IPS DF 6.9 (cell line): ENCODE measurements at regions not wholly inside any gene's neighbourhood (a gene's known extent, or its start where the extent isn't known, plus 50 kb on each side); places are given as distances from the start of the nearest gene placed in this dataset.

Source experiments
- DNase-seq: peaks from one replicate; pipeline ENCODE4 v3.0.0-alpha.2; 2013; ENCODE audit warnings: low read depth, low spot score
- H3K27ac ChIP-seq: one replicate; pipeline ENCODE4 v1.5.1; 2013; ENCODE audit warnings: low read length, control low read depth
- H3K27me3 ChIP-seq: 2 replicates; pipeline ENCODE4 v1.6.1; 2013; ENCODE audit warnings: mild to moderate bottlenecking, low read length; ENCODE audit not compliant: control insufficient read depth, insufficient read depth
- H3K36me3 ChIP-seq: 2 replicates; pipeline ENCODE4 v1.6.1; 2013; ENCODE audit warnings: low read length; ENCODE audit not compliant: control insufficient read depth, insufficient read depth
- H3K4me1 ChIP-seq: 2 replicates; pipeline ENCODE4 v1.6.1; 2013; ENCODE audit warnings: low read length; ENCODE audit not compliant: control insufficient read depth, insufficient read depth
- H3K4me3 ChIP-seq: 2 replicates; pipeline ENCODE4 v1.5.1; 2013; ENCODE audit warnings: mild to moderate bottlenecking, low read length
- H3K9me3 ChIP-seq: 2 replicates; pipeline ENCODE4 v1.6.1; 2013; ENCODE audit warnings: low read length, inconsistent platforms; ENCODE audit not compliant: control insufficient read depth, insufficient read depth
- WGBS: extraction: QIAGEN DNeasy Blood & Tissue Kit; methylation state at CpG from one replicate; pipeline ENCODE4 v1.1.7; 2013; ENCODE audit warnings: mixed read lengths, missing lambda C conversion rate; ENCODE audit not compliant: insufficient read length, insufficient coverage; 5-methylcytosine and 5-hydroxymethylcytosine counted together

DNA sequence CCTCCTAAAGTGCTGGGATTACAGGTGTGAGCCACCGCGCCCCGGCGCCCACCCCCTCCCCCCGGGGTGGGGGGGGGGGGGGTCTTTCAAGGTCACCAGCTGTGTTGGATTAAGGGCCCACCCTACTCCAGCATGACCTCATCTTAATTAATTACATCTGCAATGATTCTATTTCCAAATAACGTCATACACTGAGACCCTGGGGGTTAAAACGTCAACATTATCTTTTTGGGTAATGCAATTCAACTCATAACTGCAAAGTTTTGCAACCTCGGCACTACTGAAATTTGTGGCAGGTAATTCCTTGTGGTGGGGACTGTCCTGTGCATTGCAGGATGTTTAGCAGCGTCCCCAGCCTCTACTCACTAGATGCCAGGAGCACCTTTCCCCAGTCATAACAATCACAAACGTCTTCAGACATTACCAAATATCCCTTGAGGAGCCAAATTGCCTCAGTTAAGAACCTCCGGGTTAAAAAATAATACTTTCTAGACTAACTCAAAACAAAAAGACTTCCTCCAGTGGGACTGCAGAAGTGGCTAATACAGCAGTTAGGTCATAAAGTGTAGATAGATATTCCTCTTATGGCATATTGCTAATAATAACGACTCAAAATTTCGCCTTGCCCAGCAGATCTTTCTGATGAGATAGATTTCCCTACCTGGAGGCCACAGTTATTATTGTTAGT lies 233.0 kb upstream of the KAZN start:
- no peak overlapping the region for H3K4me3 ChIP-seq
- H3K4me1 ChIP-seq = peaks cover 4% of the 10 kb centered on the region
- no peaks in the 10 kb centered on the region for H3K36me3 ChIP-seq
- no peak overlapping the region for H3K27ac ChIP-seq
- WGBS = no CpG with 5 or more reads among the region's 13 CpGs
- no peaks in the 10 kb centered on the region for H3K9me3 ChIP-seq
- no peak for DNase-seq
- H3K27me3 ChIP-seq = no peaks in the 10 kb centered on the region

DNA sequence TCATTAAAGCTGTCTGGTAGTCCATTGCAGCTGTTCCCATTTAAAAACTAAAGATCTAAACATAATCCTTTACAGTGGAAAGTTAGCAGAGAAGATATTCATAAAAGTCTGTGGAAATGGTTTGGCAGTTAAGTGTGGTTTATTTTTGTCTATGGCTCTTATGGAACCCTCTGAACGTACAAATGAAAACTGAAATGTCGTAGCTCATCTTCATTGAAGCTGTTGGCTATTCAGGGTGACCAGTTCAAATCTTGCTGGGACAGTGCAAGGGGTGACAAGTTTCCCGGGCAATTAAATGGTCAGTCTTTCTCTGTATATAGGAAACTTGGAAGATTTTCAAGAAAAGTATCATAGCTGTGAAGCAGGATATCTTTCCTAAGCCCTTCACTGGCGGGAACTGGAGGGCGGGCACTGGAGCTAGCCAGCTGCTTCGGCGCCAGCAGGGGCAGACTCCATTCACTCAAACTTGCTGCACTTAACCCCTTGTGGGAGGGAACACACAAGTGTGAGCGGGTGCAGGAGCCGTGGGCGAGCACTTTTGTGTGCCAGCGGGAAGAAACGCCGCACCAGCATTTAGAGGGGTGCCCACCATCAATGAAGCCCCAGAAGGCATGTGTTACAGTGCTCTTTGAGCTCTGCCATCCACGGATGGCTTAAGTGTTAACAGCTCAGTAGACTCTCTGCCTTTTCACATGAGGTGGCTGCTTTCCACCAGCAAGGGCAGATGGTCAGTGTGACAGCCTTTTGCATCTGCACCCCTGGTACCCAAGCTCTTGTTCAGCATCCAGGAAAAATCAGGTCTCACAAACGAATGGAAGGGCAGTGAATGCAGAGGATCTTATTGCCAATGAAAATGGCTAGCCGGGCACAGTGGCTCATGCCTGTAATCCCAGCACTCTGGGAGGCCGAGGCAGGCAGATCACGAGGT lies 232.1 kb upstream of the KAZN start:
- Histone ChIP-seq H3K27me3 (no peaks in the 10 kb centered on the region), H3K27ac (no peak overlapping the region), H3K4me3 (no peak overlapping the region), H3K36me3 (no peaks in the 10 kb centered on the region), H3K9me3 (no peaks in the 10 kb centered on the region), H3K4me1 (peaks cover 4% of the 10 kb centered on the region)
- no peak for DNase-seq
- no CpG with 5 or more reads among the region's 18 CpGs for WGBS

DNA sequence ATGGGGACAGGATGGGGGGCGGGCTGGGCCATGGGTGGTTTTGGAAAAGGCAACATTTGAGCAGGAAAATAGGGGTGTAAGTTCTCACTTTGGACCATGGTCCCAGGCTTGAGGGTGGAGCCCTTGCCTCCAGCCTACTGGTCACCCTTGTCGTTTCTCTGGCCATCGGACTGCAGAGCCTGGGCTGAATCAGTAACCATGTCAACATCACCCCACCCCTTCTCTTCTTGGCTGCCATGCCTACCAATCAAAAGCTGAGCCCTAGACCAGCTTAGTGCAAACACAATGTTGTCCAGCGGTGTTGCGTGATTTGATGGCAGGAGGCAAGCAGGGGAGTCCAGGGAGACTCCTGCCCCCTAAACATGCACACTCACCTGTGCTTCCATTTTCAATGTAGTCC lies 231.0 kb upstream of the KAZN start:
- H3K4me3 ChIP-seq = no peak overlapping the region
- H3K27ac ChIP-seq = no peak overlapping the region
- no CpG with 5 or more reads among the region's 5 CpGs for WGBS
- H3K27me3 ChIP-seq = no peaks in the 10 kb centered on the region
- peaks cover 6% of the 10 kb centered on the region for H3K4me1 ChIP-seq
- H3K36me3 ChIP-seq = no peaks in the 10 kb centered on the region
- H3K9me3 ChIP-seq = no peaks in the 10 kb centered on the region
- no peak for DNase-seq

DNA sequence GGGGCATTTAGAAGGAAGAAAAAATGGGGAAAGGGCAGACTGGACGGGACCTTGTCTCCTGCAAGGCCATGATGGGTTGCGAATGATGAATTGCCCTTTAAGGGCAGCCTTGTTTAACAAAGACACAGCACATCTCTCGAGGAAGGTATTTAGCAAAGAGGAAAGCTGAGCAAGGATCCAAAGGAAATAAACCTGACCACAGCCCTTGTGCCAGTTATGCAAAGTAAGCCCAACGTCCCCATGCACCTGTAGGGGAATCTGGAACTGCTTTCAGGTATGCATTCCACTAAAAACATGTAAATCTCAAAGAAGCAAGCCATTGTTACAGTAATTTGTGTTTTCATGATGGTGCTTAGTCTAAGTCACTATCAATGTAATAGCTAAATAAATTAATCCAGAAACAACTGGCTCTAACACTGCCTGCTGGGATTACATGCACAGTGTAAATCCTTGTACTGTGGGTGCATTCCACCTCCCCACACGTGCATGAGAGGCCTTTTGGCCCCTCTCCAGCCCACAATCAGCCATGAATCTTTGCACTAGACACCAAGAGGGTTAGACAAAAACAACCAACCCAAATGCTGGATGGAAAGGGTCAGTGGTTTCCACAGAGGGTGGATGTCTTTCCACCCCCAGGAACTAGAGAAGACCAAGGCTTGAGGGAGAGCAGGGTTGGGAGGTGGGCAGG lies 228.8 kb upstream of the KAZN start:
- no peaks in the 10 kb centered on the region for H3K27me3 ChIP-seq
- DNase-seq = no peak
- H3K4me1 ChIP-seq = peaks cover 6% of the 10 kb centered on the region
- H3K9me3 ChIP-seq = no peaks in the 10 kb centered on the region
- no CpG with 5 or more reads among the region's 5 CpGs for WGBS
- H3K4me3 ChIP-seq = no peak overlapping the region
- H3K27ac ChIP-seq = no peak overlapping the region
- H3K36me3 ChIP-seq = no peaks in the 10 kb centered on the region

DNA sequence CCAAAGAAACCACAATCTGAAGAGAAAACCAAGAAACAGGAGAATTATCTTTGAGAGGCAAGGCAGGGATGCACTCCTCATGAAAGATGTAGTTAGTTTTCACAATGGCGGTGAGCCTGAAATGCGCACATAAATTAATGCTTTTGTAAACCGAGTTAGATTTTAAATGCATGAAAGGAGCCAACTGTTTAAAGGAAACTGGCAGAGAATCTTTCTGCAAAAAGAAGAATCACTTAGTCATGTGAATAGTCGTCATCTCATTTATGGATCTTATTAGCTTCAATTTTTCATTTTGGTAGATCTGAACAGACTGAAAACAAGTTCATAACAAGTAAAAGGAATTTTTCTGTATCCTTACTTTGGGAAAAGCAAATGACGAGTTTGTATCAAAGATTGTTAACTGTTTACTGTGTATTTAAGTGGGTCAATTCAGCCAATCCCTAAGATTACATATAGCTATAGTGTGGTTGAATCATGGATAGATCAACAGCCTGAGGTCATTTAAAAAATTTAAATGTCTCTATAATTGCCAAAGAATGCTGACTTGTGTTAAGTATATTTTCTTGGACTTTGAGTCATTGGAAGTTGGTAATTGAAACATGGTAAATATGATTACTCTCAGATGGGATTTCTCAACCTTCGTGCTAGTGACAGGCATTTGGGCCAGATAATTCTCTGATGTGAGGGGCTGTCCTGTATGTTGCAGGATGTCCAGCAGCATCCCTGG lies 226.6 kb upstream of the KAZN start:
- no CpG with 5 or more reads among the region's 6 CpGs for WGBS
- H3K4me1 ChIP-seq = peaks cover 6% of the 10 kb centered on the region
- H3K36me3 ChIP-seq = no peaks in the 10 kb centered on the region
- H3K9me3 ChIP-seq = no peaks in the 10 kb centered on the region
- no peak overlapping the region for H3K27ac ChIP-seq
- H3K4me3 ChIP-seq = no peak overlapping the region
- no peak for DNase-seq
- H3K27me3 ChIP-seq = no peaks in the 10 kb centered on the region

DNA sequence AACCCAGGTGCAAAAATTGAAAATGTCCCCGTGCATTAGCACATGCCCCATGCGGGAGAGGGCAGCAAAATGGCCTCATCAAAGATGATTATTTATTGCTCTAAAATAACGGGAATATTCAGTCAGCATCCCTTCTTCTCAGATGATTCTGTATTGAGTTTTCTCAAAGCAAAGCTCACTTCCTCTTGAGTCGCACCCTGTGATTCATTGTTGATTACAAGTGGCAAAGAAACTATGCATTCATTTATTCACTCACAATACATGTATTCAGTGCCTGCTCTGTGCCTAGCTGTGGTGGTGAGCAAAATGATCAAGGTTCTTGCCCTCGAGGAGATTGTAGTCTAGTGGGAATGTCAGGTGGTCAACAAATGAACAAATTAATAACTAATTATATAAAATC lies 226.0 kb upstream of the KAZN start:
- Histone ChIP-seq H3K4me3 (no peak overlapping the region), H3K36me3 (no peaks in the 10 kb centered on the region), H3K27me3 (no peaks in the 10 kb centered on the region), H3K9me3 (no peaks in the 10 kb centered on the region), H3K27ac (no peak overlapping the region), H3K4me1 (peaks cover 6% of the 10 kb centered on the region)
- DNase-seq = no peak
- WGBS = no CpG with 5 or more reads among the region's 5 CpGs

DNA sequence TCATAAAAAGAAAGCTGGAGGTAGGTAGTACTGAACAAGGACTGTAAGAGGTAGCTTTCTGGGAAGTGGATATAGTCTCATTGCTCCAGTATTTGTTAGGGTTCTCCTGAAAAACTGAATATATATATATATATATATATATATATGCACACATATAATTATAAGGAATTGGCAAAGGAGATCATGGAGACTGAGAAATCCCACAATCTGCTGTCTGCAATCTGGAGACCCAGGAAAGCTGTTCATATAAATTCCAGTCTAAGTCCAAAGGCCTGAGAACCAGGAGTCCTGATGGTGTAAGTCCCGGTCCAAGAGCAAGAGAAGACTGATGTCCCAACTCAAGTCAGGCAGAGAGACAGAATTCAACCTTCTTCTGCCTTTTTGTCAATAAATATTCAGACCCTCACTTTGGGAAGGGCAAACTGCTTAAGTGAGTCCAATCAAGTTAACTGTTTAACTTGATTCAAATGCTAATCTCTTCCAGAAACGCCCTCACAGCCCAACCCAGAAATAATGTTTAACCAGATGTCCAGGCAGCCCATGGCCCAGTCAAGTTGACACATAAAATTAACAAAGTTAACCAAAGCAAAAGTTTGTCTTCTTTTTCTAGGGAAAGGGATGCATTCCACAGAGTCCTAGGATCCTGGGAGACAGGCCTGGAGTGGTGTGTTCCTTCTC lies 225.3 kb upstream of the KAZN start:
- Histone ChIP-seq H3K9me3 (no peaks in the 10 kb centered on the region), H3K27me3 (no peaks in the 10 kb centered on the region), H3K27ac (no peak overlapping the region), H3K36me3 (no peaks in the 10 kb centered on the region), H3K4me1 (peaks cover 6% of the 10 kb centered on the region), H3K4me3 (no peak overlapping the region)
- WGBS = no CpG with 5 or more reads among the region's 2 CpGs
- no peak for DNase-seq

DNA sequence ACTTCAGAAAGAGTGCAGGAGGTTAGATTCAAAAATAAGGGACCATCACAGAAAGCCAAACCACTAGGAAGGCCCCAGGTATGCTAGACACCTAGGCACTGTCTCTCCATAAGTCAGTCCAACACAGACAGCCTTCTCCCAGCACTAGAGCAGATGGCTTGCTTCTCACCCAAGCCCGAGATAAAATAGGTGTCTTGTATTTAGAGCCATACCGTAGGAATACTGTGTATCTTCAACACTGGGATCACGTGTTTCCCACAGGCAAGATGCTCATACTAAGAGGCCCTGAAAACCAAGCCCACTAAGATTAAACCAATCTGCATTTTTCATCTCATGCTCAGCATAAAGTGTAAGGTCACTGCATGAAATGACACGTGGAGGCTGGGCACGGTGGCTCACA lies 223.3 kb upstream of the KAZN start:
- H3K27me3 ChIP-seq = no peaks in the 10 kb centered on the region
- no peak overlapping the region for H3K27ac ChIP-seq
- DNase-seq = no peak
- peaks cover 2% of the 10 kb centered on the region; the same call in 1 of the 2 replicates for H3K4me1 ChIP-seq
- no CpG with 5 or more reads among the region's 5 CpGs for WGBS
- H3K4me3 ChIP-seq = no peak overlapping the region
- no peaks in the 10 kb centered on the region for H3K9me3 ChIP-seq
- peaks cover 2% of the 10 kb centered on the region; the same call in 1 of the 2 replicates for H3K36me3 ChIP-seq

DNA sequence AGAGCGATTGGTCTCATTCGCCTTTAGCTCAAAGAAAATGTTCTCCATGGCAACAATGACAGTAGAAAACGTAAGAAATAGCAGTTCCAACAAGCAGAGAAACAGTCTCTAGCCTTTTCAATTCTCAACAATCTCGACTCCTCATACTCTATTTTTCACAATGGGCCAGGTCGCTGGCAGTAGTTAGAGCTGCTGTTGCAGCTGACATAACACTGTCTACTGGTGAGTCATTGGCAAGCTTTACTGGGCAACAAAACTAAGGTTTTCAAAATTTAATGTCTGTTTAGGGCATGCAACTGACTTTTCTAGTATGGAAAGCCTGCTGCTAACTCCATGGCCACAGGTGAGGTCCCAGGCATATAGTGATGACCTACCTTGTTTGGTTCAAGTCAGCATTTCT lies 221.1 kb upstream of the KAZN start:
- no peak for DNase-seq
- no peaks in the 10 kb centered on the region for H3K27me3 ChIP-seq
- H3K27ac ChIP-seq = no peak overlapping the region
- no peaks in the 10 kb centered on the region for H3K9me3 ChIP-seq
- peaks cover 2% of the 10 kb centered on the region; the same call in 1 of the 2 replicates for H3K36me3 ChIP-seq
- no CpG with 5 or more reads among the region's 5 CpGs for WGBS
- H3K4me1 ChIP-seq = peaks cover under 1% of the 10 kb centered on the region; the same call in 1 of the 2 replicates
- no peak overlapping the region for H3K4me3 ChIP-seq
